ENCODE measurements at regions not wholly inside any gene's neighbourhood (a gene's known extent, or its start where the extent isn't known, plus 50 kb on each side); places are given as distances from the start of the nearest gene placed in this dataset.

DNA sequence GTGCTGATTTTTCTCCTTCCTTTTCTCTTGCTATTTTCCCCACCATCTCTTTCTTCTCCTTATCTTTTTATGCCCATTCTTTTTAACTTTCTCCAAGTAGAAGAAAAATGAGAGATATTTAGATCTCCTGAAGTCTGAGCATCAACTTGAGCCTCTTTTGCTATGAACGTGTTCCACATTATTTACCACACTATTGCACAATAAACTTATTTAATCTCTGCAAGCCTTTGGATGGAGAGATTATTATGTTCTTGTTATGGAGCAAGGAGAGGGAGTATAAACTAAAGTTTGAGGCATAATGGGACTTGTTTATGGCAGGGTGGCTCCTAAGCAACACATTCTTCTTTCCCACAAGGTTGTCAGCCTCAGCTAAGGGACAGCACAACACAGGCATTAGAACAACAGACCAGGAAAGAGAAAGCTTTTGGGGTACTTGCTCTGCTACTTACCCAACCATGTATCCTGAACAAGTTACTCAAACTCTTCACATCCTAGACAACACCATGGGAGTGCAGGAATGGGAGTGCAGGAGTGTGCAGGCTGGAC lies 365.5 kb upstream of the BOD1L1 start:
- POLR2A ChIA-PET = no interaction called here

DNA sequence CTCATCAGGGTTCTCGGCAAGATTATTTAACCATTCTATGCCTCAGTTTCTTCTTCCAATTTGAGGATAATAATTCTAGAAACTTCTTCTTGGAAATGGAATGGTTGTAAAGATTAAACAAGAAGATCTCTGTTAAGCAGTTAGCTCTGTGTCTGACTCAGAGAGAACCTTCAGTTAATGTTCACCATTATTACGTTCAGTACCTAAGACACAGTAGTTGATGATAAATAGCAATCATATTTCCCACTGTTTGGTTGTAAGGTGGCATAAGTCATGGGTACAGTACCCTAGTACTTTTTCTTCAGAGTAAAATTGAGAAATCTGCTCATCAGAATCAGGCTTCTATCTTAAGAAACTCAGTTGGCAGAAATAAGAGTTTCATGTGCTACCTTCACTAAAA lies 366.5 kb upstream of the BOD1L1 start:
- Histone ChIP-seq H3K9me3 (no peaks in the 10 kb centered on the region), H4K20me1 (ENCODE audit: insufficient read depth) (no peaks in the 10 kb centered on the region), H3K36me3 (replicated peaks in 1 of 2; ENCODE audit: control insufficient read depth in 1 of 2, insufficient read depth in 2 of 2, low read length in 1 of 2) (no peaks in the 10 kb centered on the region), H3K79me2 (ENCODE audit: insufficient read depth) (no peaks in the 10 kb centered on the region), H3K27ac (ENCODE audit: low read depth in 2 of 2, low read length in 1 of 2) (no peak overlapping the region), H3K4me3 (ENCODE audit: low read depth in 2 of 2, low read length in 1 of 2) (no peak overlapping the region), H3K9me2 (no peaks in the 10 kb centered on the region), H3F3A (replicated peaks; ENCODE audit: insufficient read depth) (peaks cover 11% of the 10 kb centered on the region), H3K4me1 (ENCODE audit: control insufficient read depth in 1 of 2, insufficient read depth in 2 of 2, low read depth in 1 of 2, low read length in 1 of 2) (peaks cover 5 to 23% of the 10 kb centered on the region in 2 experiments), H3K9ac (no peak overlapping the region), H2AFZ (ENCODE audit: low read depth) (no peak overlapping the region), H3K4me2 (no peak overlapping the region), H3K27me3 (ENCODE audit: insufficient read depth) (no peaks in the 10 kb centered on the region)
- WGBS (ENCODE audit: low lambda C conversion rate) = 97% methylated on average over 2 of the region's 2 CpGs
- TF ChIP-seq, protein P1, sequence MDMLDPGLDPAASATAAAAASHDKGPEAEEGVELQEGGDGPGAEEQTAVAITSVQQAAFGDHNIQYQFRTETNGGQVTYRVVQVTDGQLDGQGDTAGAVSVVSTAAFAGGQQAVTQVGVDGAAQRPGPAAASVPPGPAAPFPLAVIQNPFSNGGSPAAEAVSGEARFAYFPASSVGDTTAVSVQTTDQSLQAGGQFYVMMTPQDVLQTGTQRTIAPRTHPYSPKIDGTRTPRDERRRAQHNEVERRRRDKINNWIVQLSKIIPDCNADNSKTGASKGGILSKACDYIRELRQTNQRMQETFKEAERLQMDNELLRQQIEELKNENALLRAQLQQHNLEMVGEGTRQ (IDR thresholded peaks at IDR 0.05; ENCODE audit: borderline replicate concordance, low read depth, low read length) = no peak
- TF ChIP-seq FOXJ3 (CRISPR knock-in tag; IDR thresholded peaks at IDR 0.05) = no peak
- TF ChIP-seq POLR2AphosphoS5 (IDR thresholded peaks at IDR 0.05; ENCODE audit: low read depth, low read length) = no peak
- no peak for TF ChIP-seq ELF1 (IDR thresholded peaks at IDR 0.05)
- no peak for TF ChIP-seq CHD2 (IDR thresholded peaks at IDR 0.05; ENCODE audit: low read length, partially characterized antibody)
- TF ChIP-seq TAF1 (IDR thresholded peaks at IDR 0.05; ENCODE audit: borderline replicate concordance, low read depth, low read length) = no peak
- TF ChIP-seq MEF2A (IDR thresholded peaks at IDR 0.05; ENCODE audit: borderline replicate concordance, low read depth) = no peak
- TF ChIP-seq, protein P2, sequence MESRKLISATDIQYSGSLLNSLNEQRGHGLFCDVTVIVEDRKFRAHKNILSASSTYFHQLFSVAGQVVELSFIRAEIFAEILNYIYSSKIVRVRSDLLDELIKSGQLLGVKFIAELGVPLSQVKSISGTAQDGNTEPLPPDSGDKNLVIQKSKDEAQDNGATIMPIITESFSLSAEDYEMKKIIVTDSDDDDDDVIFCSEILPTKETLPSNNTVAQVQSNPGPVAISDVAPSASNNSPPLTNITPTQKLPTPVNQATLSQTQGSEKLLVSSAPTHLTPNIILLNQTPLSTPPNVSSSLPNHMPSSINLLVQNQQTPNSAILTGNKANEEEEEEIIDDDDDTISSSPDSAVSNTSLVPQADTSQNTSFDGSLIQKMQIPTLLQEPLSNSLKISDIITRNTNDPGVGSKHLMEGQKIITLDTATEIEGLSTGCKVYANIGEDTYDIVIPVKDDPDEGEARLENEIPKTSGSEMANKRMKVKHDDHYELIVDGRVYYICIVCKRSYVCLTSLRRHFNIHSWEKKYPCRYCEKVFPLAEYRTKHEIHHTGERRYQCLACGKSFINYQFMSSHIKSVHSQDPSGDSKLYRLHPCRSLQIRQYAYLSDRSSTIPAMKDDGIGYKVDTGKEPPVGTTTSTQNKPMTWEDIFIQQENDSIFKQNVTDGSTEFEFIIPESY (IDR thresholded peaks at IDR 0.05; ENCODE audit: borderline replicate concordance, low read depth) = no peak
- no peak for TF ChIP-seq NRF1 (IDR thresholded peaks at IDR 0.05; ENCODE audit: low read depth, low read length)
- TF ChIP-seq, protein P3, sequence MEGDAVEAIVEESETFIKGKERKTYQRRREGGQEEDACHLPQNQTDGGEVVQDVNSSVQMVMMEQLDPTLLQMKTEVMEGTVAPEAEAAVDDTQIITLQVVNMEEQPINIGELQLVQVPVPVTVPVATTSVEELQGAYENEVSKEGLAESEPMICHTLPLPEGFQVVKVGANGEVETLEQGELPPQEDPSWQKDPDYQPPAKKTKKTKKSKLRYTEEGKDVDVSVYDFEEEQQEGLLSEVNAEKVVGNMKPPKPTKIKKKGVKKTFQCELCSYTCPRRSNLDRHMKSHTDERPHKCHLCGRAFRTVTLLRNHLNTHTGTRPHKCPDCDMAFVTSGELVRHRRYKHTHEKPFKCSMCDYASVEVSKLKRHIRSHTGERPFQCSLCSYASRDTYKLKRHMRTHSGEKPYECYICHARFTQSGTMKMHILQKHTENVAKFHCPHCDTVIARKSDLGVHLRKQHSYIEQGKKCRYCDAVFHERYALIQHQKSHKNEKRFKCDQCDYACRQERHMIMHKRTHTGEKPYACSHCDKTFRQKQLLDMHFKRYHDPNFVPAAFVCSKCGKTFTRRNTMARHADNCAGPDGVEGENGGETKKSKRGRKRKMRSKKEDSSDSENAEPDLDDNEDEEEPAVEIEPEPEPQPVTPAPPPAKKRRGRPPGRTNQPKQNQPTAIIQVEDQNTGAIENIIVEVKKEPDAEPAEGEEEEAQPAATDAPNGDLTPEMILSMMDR (IDR thresholded peaks at IDR 0.05) = no peak
- no peak for TF ChIP-seq RAD21 (IDR thresholded peaks at IDR 0.05; ENCODE audit: low read length)
- TF ChIP-seq, protein P4, sequence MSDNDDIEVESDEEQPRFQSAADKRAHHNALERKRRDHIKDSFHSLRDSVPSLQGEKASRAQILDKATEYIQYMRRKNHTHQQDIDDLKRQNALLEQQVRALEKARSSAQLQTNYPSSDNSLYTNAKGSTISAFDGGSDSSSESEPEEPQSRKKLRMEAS (IDR thresholded peaks at IDR 0.05; ENCODE audit: low read depth) = no peak
- TF ChIP-seq, protein P5, sequence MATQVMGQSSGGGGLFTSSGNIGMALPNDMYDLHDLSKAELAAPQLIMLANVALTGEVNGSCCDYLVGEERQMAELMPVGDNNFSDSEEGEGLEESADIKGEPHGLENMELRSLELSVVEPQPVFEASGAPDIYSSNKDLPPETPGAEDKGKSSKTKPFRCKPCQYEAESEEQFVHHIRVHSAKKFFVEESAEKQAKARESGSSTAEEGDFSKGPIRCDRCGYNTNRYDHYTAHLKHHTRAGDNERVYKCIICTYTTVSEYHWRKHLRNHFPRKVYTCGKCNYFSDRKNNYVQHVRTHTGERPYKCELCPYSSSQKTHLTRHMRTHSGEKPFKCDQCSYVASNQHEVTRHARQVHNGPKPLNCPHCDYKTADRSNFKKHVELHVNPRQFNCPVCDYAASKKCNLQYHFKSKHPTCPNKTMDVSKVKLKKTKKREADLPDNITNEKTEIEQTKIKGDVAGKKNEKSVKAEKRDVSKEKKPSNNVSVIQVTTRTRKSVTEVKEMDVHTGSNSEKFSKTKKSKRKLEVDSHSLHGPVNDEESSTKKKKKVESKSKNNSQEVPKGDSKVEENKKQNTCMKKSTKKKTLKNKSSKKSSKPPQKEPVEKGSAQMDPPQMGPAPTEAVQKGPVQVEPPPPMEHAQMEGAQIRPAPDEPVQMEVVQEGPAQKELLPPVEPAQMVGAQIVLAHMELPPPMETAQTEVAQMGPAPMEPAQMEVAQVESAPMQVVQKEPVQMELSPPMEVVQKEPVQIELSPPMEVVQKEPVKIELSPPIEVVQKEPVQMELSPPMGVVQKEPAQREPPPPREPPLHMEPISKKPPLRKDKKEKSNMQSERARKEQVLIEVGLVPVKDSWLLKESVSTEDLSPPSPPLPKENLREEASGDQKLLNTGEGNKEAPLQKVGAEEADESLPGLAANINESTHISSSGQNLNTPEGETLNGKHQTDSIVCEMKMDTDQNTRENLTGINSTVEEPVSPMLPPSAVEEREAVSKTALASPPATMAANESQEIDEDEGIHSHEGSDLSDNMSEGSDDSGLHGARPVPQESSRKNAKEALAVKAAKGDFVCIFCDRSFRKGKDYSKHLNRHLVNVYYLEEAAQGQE (IDR thresholded peaks at IDR 0.05; ENCODE audit: low read depth, low read length) = no peak
- no peak for TF ChIP-seq RXRA (IDR thresholded peaks at IDR 0.05; ENCODE audit: borderline replicate concordance, low read depth)
- no peak for TF ChIP-seq SIN3A (IDR thresholded peaks at IDR 0.05; ENCODE audit: borderline replicate concordance, low read depth, low read length)
- no peak for TF ChIP-seq RCOR1 (IDR thresholded peaks at IDR 0.05; ENCODE audit: low read length)
- ChIA-PET CTCF (no interaction called here), POLR2A (no interaction called here)
- no peak for DNase-seq

More for the DNA sequence above, 365.5 kb upstream of the BOD1L1 start:
- Histone ChIP-seq H3K9me3 (no peaks in the 10 kb centered on the region), H3K27ac (ENCODE audit: low read depth in 2 of 2, low read length in 1 of 2) (no peak overlapping the region), H3K4me1 (ENCODE audit: control insufficient read depth in 1 of 2, insufficient read depth in 2 of 2, low read depth in 1 of 2, low read length in 1 of 2) (peaks cover 5 to 32% of the 10 kb centered on the region in 2 experiments), H3F3A (replicated peaks; ENCODE audit: insufficient read depth) (peaks cover 18% of the 10 kb centered on the region), H3K4me2 (no peak overlapping the region), H3K9ac (no peak overlapping the region), H3K27me3 (ENCODE audit: insufficient read depth) (no peaks in the 10 kb centered on the region), H4K20me1 (ENCODE audit: insufficient read depth) (no peaks in the 10 kb centered on the region), H3K79me2 (ENCODE audit: insufficient read depth) (no peaks in the 10 kb centered on the region), H3K9me2 (no peaks in the 10 kb centered on the region), H3K36me3 (replicated peaks in 1 of 2; ENCODE audit: control insufficient read depth in 1 of 2, insufficient read depth in 2 of 2, low read length in 1 of 2) (no peaks in the 10 kb centered on the region), H2AFZ (ENCODE audit: low read depth) (no peak overlapping the region), H3K4me3 (ENCODE audit: low read depth in 2 of 2, low read length in 1 of 2) (no peak overlapping the region)
- DNase-seq = no peak
- TF ChIP-seq, protein P6, sequence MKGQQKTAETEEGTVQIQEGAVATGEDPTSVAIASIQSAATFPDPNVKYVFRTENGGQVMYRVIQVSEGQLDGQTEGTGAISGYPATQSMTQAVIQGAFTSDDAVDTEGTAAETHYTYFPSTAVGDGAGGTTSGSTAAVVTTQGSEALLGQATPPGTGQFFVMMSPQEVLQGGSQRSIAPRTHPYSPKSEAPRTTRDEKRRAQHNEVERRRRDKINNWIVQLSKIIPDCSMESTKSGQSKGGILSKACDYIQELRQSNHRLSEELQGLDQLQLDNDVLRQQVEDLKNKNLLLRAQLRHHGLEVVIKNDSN (IDR thresholded peaks at IDR 0.05; ENCODE audit: borderline replicate concordance, low read depth) = no peak
- no peak for TF ChIP-seq FOXJ3 (CRISPR knock-in tag; IDR thresholded peaks at IDR 0.05)
- WGBS (ENCODE audit: low lambda C conversion rate) = 84% methylated on average over 1 of the region's 1 CpG
- CTCF ChIA-PET = no interaction called here

All from SK-N-SH (cell line).